T-helper 2 cell (primary cell): ENCODE measurements at regions not wholly inside any gene's neighbourhood (a gene's known extent, or its start where the extent isn't known, plus 50 kb on each side); places are given as distances from the start of the nearest gene placed in this dataset.
A peak's percentile ranks its signal among the peaks of the same experiment; 100 is the strongest.
"Not testable (repeated sequence)": the region's sequence is repeated elsewhere in the genome, so short reads cannot be mapped to it uniquely, and the experiment has no call there.

ENCODE experiments used
- DNase-seq, 5 experiments: peaks; one replicate each; pipeline versions ENCODE4 v3.0.0 to v3.0.0-alpha.2; 2012 to 2022

DNA sequence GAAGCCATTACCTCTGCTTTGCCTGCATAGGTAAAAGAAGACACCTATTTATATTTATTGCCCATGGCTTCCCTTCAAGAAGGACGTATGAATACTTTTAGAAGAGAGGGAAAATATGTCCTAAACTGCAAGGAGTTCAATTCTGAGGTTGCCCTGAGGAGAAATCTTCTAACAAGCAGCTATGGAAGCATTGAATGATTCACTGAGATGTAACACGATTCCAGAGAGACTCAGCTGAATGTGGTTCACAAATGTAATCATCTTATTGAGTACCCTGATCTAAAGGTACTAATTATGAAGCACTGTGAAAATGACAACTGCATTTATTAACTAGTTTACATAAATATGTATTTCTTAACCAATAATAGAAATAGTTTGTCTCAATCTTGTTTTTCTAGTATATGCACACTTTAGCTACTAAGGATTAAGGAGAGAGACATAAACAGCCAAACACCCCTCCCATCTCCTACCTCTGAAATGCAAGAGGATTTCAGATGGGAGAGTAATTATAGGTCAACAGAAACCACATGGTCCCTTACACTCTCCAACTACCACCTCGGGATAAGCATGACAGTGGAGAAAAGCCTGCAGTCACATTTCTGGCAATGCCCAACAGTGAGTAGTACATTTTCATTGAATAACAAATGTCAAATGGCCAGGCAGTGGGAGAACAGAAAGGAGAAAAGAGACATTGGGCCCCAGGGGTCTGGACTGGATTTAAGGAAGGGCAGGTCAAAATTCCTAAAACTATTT, 506.2 kb upstream of the IL12A start:
- DNase-seq: no peak

DNA sequence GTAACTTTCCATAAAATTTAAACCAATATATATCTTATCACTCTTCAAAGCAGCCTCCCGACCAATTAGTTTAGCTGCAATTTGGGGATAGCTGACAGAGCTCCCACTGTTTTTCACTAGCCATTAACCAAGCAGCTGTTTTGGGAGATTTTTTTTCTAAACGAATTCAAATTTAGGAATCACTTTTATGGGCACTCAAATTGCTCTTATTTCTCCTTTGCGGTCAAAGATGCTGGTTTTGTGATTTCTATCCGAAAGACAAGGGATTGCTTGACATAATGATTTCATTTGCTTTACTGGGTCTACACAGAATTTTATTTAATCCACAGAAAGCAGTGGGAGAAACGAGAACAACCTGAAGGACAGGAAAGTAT, 505.7 kb upstream of the IL12A start:
- DNase-seq: no peak

GRCh38 chr3:159486580-159486979, 502.1 kb upstream of the IL12A start:
- DNase-seq: peak in 1 of 5 experiments; percentile 25

DNA sequence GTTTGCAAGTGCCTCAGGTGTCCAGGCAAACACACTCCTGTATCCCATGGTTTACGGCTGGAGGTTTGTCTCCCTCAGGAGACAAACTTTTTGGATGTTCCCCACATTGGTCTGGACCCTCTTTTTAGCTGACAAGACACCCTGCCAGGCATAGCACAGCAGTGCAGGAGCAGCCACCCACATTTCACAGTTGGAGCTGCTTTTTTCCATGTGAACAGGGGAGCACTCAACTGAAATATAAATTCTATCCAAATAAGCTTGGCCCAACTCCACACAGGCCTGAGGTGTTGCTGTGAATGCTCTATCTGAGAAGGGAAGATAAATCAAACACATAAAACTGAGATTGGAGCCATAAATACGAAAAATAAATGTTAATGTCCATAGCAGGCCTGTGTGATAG, 501.3 kb upstream of the IL12A start:
- no peak for DNase-seq

GRCh38 chr3:159488602-159489001, 500.0 kb upstream of the IL12A start:
- no peak for DNase-seq

GRCh38 chr3:159497361-159497760, 491.3 kb upstream of the IL12A start:
- no peak for DNase-seq

DNA sequence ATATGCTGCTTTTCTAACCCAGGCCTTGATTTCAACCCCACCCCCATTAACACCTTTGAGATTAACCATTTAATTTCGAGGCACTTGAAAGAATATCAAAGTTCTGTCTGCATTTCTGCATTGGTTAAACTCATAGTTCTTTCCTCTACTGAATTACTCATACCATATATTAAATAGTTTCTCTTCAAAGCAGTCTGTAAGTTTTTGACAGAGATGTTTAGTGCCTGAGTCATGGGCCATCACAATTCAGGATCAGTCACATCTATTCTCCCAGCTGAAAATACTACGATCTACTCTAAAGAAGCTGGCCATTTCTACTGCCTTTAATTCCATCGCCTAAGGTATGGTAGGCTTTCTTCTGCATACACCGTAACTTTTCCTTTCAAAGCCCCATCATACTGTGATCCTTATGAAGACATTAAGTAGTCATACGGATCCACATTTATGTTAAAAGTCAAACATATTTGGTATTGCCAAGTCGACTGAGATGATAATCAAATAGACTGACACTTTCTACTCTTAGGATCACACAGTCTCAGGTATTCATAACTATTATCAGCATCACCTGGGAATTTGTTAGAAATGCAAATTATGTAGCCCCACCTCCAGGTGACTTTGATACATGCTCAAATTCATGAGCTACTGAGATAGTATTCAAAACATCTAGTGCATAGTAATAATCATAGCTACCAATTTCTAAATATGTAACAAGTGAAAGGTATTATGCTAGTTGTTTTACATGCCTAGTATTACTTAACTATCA, 489.4 kb upstream of the IL12A start:
- no peak for DNase-seq

- DNase-seq: no peak
Measured at GRCh38 chr3:159501029-159501428, 487.6 kb upstream of the IL12A start.

GRCh38 chr3:159502986-159503385, 485.6 kb upstream of the IL12A start:
- DNase-seq: no peak

- not testable (repeated sequence) for DNase-seq
Measured at GRCh38 chr3:159510988-159511387, 477.6 kb upstream of the IL12A start.

GRCh38 chr3:159513444-159513843, 475.2 kb upstream of the IL12A start:
- no peak for DNase-seq

DNA sequence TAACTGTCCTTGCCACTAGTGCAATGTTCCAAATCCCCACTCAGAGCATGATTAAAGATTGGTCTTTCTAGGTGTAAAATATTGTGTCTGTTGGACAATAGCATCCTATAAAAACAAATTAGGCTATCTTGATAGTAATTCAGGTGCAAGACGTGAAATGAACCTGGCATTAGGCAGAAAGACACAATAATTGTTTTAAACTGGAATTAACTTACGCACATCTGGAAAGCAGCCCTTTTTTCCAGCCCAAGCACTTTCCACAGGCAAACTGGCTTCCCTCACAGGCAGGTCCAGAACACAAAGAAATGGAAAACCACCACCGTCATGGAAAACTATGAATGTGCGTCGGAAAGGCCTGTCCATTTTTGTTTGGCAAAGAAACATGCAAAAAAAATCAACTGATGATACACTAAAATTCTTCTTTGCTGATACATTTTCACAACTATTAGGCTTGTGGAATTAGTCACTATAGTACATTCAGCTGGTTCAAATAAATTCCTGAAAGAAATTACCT, 474.7 kb upstream of the IL12A start:
- DNase-seq: no peak

DNA sequence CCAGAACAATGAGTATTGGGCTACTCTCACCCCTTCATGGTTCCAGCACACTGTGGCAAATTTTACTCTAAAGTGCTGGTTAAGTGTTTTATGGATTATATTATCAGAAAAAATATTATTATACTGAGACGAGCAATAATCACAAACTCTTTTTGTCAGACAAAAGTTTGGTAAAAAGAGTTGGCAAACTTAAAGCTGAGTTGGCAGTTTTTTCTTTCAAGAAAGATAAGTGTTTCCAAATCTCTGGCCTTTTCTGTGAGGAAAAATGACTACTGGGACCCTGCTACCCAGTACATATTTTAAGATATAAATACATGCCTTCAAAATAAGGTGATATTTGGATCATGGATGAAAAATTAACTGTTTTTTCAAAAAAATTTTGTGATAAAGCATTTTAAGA, 471.5 kb upstream of the IL12A start:
- no peak for DNase-seq

GRCh38 chr3:159520638-159521037, 468.0 kb upstream of the IL12A start:
- no peak for DNase-seq

DNA sequence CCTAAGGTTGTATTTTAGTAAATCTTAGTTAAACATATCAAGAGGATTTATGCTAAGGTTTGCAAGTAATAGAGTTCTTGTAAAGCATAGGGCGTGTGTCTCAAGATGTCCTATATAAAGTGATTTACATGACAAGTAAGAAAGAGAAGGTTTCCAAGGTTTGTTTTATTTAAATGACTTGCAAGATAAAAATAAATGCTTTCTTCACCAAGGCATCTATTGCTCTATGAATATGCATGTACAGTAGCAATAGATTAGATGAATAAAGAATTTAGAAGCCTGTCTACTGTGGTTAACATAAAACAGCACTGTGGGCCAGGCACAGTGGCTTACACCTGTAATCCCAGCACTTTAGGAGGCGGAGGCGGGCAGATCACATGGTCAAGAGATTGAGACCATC, 466.4 kb upstream of the IL12A start:
- DNase-seq: no peak

DNA sequence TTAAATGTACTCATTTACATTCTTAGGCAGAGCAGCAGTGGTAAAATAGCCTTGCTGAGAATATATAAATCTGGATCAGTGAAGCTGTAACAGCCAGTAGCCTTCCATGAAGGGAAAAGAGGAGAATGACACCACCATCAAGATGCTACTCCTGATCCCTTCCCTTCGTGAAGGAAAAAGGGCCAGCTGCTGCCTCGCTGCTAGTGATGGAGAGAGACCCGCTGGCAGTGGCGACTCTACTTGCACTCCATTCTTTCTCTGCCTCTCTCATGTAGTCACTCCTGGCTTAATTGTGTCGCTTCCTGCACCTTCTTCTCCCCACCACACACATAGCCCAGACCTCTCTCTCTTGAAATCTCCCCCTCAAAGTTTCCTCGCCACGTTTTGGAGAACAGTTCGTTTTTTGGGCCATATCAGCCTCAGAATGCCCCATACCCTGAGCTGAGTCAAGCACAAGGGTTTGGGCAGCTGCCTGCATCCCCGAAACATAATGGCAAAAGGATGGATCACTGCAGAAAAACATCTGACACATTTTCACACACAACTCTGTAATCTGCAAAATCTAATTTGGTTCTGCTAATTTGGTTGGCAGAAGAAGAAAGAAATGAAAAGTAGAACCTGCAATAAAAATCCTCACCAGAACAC, 460.3 kb upstream of the IL12A start:
- DNase-seq: no peak

GRCh38 chr3:159532577-159532976, 456.1 kb upstream of the IL12A start:
- DNase-seq: peak in 1 of 5 experiments; percentile 2

DNA sequence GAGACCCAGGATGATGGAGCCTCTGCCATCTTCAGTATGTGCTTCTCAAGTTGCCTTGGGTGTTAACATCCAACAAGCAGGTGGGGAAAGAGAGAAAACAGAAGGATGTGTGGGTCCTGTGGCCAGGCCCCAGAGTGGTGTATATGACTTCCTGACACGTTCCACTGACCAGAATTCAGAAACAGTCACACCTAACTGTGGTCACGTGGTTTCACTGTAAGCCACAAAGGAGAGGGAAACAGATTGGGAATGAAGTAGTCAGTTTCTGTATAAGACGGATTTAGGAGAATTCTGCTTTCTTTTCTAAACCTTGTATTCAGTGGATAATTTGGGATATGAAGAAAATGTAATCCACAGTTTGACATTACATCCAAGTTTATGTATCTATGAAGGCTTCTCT, 454.1 kb upstream of the IL12A start:
- DNase-seq: peak in 1 of 5 experiments; percentile 20

GRCh38 chr3:159536876-159537275, 451.8 kb upstream of the IL12A start:
- DNase-seq: no peak

- no peak for DNase-seq
Measured at GRCh38 chr3:159538507-159538906, 450.1 kb upstream of the IL12A start.

- no peak for DNase-seq
Measured at GRCh38 chr3:159540882-159541495, 447.6 kb upstream of the IL12A start.

DNA sequence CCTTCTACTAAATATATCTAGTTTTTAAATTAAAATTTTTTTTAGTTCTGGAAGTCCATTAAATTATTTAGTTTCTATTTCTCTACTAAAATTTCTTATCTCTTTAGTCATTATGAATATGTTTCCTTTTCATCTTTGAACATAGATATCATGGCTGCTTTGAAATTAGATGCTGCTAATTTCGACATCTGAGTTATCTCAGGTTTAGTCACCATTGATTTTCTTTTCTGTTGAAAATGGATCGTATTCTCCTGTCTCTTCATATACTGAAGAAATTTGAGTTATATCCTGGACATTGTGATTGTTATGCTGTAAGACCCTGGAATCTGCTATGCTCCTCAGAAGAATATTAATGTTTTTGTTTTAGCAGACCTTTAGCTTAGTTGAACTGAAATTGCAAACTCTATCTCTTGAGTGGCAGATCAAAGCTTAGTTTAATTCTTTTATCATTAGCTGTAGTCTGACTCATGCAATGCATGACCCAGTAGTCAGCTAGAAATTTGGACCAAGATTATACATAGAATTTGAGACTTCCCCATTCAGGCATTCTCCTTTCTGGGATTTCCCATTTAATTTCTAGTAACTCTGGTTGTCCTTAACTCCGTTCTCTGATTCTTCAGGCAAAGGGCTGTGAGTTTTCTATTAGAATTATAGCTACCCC, 439.8 kb upstream of the IL12A start:
- no peak for DNase-seq

DNA sequence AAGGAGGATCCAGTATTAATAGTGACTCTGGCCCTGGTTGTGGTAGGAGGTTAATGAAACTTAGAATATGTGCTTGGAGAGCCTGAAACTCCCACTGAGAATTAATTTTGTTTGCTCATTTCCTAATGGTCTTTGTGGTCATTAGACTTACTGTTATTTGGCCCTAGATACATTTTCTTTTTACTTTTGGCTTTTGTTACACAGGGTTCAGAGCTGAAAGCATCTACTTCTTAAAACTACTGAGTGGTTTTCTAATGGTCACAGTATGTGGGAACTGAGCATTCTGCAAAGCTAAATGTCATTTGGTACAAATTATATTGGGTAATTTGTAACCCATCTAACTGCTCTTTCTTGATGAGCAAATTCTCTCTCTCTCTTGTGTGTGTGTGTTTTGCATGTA, 433.4 kb upstream of the IL12A start:
- DNase-seq: no peak
